ENCODE measurements at regions not wholly inside any gene's neighbourhood (a gene's known extent, or its start where the extent isn't known, plus 50 kb on each side); places are given as distances from the start of the nearest gene placed in this dataset.

GRCh38 chr5:30001826-30002225 lies 1191.7 kb upstream of the CDH6 start:
- no peak for TF ChIP-seq POLR2A (IDR thresholded peaks at IDR 0.05)
- TF ChIP-seq CTCF (IDR thresholded peaks at IDR 0.05) = no peak
- TF ChIP-seq POLR2AphosphoS5 (IDR thresholded peaks at IDR 0.05) = no peak
- no peak for TF ChIP-seq EP300 (IDR thresholded peaks at IDR 0.05)
